ENCODE measurements at regions not wholly inside any gene's neighbourhood (a gene's known extent, or its start where the extent isn't known, plus 50 kb on each side); places are given as distances from the start of the nearest gene placed in this dataset.

DNA sequence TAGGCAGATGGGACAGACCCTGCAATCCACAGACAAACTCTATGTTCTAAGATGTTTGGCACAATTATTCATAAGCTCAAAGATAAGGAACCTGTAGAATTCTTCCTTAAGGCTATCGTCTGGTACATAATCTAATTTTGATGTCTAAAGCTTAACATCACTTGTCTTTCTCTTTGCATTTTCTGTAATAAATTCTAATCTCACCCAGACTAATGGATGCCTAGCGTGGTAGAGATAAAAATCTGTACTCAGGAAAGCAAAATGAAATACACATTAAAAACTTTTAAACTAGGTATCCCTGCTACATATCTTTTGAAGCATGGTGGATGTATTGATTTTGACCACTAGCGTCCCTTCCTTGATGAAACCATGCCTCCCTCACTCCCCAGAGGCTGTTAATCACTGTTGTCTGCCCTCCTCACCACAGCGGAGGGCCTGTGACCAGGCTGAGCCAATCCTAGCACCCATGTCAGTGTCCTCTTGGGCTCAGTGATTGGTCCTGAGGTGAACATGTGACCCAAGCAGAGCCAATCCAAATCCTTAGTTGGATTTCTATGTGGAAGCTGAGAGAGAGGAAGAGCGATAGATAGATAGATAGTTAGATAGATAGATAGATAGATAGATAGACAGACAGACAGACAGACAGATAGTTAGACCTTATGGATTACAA is 82.2 kb upstream of the GRK3 start:
- Mint-ChIP-seq H3K9me3 (peaks cover 4% of the 10 kb centered on the region), H3K4me3 (no peak overlapping the region), H3K36me3 (peaks cover 45% of the 10 kb centered on the region), H3K4me1 (ENCODE audit: low read depth) (peaks cover 27% of the 10 kb centered on the region), H3K27ac (no peak overlapping the region), H3K27me3 (no peaks in the 10 kb centered on the region)
- intact Hi-C loops (cut with micrococcal nuclease) = loop anchor here (10.0 kb wide), 1 partner anchor 83 kb away; the partner anchor contains the start of gene GRK3
- DNase-seq = no peak
- CTCF ChIA-PET = no interaction called here
- POLR2A ChIA-PET = no interaction called here

DNA sequence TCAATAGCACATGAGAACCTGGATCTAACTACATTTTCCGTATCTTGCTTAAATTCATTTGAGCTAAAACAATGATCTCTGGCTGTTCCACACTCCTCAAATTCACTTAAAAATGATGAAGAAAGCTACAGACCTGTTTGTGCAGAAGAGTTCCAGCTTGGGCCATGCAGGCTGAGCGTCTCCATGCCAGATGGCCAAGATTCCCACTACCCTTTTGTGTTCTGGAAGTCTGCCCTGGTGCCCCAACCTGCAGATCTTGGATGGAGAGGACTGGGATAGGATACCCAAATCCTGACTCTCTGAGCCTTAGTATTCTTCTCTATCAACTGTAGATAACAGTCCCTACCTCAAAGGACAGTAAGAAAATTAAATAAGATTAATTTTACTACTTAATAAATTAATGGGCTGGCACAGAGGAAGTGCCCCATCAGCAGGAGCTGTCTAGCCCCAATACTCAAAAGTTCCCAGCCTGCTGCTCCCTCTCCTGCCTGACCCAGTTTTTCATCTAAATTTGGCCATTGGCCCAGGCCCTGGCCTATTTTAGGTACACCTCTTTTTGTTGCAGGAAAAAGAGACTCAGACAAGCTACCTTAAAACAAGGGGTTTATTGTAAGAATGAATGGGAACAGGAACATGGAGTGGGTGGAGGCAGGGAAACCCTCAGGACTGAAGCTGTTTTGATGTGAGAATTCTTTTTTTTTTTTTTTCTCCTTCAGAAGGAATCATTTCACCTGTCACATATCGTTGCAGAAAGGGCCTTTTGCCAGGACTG is 81.4 kb upstream of the GRK3 start:
- POLR2A ChIA-PET = interaction anchor here (0.6 kb wide), 2 partner anchors 36 to 97 kb away, joined by 3 to 4 read pairs; no protein-coding TSS in a partner anchor
- peaks cover 35% of the 10 kb centered on the region for H3K4me1 Mint-ChIP-seq (ENCODE audit: low read depth)
- CTCF ChIA-PET = no interaction called here
- DNase-seq = no peak
- H3K27me3 Mint-ChIP-seq = no peaks in the 10 kb centered on the region
- intact Hi-C loops (cut with micrococcal nuclease) = loop anchor here (10.0 kb wide), 1 partner anchor 82 kb away; the partner anchor contains the start of gene GRK3
- peaks cover 40% of the 10 kb centered on the region for H3K36me3 Mint-ChIP-seq
- no peak overlapping the region for H3K27ac Mint-ChIP-seq
- no peaks in the 10 kb centered on the region for H3K9me3 Mint-ChIP-seq
- no peak overlapping the region for H3K4me3 Mint-ChIP-seq

DNA sequence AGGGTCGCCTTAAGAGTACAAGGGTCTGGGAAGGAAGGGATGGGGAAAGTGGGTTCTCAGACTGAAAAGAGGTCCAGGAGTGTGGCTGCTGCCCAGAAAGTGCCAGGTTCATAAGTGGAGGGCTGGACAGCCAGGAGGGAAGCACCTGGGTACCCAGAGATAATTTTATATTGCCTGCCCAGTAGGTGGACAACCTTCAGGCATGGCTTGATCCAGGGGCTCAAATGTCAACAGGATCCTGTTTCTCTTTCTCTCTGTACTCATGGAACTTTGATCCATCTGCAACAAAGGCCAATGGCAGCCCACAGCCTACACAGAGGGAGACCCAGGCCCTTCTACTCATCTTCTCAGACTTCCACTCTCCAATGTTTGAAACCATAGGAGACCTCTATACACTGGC is 80.5 kb upstream of the GRK3 start:
- peak overlapping the region; percentile 11 for H3K27ac Mint-ChIP-seq
- intact Hi-C loops (cut with micrococcal nuclease) = loop anchor here (1.0 to 10.0 kb wide), 2 partner anchors 81 to 188 kb away; partner anchors contain the start of gene GRK3
- peaks cover 43% of the 10 kb centered on the region for H3K4me1 Mint-ChIP-seq (ENCODE audit: low read depth)
- H3K9me3 Mint-ChIP-seq = no peaks in the 10 kb centered on the region
- H3K36me3 Mint-ChIP-seq = peaks cover 44% of the 10 kb centered on the region
- H3K27me3 Mint-ChIP-seq = no peaks in the 10 kb centered on the region
- DNase-seq = no peak
- H3K4me3 Mint-ChIP-seq = no peak overlapping the region
- CTCF ChIA-PET = interaction anchor here (1.1 to 1.2 kb wide), 2 partner anchors 21 to 34 kb away, joined by 3 read pairs; no protein-coding TSS in a partner anchor
- POLR2A ChIA-PET = interaction anchor here (0.6 kb wide), 1 partner anchor 98 kb away, joined by 3 read pairs; no protein-coding TSS in a partner anchor

DNA sequence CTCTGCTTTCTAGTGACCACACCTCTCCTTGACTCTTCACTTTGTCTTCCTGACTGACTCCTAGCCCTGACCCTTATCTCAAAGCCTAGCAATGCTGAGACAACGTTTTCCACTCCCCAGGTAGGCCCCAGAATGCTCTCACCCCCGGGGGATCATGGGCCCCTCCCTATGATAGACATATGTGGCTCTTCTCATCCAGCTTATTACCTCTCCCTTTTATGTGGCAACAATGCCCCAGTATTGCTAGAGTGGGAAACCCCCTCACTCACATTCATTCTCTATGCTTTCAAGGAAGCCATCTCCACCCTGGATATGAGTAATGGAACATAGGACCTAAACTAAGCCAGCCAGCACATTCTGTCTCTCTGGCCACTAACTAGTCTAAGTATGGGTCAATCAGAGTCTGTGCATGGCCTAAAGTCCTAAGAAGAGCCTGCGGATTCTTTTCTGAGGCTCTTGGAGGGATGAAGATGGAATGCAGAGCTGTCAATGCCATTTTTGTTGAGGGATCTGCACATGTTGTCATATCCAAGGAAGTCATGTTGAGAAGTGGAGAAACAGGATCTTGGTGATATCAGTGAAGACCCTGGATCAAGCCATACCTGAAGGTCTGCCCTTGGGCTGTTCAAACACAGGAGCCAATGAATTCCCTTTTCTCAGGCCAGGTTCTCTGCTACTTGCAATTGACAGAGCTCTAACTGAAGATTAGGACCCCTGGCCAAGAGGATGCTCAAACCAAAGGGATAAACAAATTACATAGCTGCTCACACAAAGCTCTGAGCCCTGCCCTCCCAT is 79.8 kb upstream of the GRK3 start:
- POLR2A ChIA-PET = no interaction called here
- intact Hi-C loops (cut with micrococcal nuclease) = loop anchor here (1.0 to 10.0 kb wide), 2 partner anchors 80 to 188 kb away; partner anchors contain the start of gene GRK3

DNA sequence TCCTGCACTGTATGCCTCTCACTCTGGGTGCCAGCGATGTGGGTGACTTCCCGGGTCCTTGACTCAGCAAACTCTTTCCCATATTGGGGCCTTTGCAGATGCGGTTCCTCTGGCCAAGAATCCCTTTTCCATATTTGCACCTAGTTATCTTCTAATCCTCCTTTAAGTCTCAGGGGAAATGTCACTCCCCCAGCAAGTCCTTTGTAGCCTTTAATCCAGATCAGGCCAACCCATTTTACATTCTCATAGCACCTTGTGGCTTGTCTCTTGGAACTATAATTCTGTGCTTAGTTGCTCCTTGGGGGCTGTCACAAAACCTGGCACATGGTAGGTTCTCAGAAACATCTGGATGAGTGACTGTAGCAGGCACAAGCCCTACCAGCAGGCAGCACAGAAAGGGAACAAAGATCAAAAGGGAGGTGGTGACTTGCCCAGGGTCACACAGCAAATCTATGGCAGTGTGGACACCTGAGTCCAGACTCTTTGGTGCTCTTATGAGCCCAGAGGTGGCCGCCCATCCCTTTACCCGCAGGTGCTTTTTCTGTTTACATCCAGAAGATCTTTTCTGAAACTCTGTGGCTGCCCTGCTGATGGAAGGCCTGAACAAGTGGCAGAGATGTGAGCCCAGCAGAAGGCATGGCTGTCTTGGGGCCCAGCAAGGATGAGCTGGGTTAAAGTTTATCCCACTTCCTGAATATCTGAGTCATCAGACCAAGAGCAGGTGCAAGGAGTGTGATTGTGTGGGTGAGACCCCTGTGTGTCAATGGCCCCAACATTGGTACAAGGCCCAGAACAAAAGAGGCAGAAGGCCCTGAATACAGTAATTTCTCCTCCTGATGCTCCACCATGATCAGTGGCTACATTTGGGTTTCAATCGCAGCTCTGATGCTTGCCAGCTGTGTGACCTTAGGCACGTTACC is 78.6 kb upstream of the GRK3 start:
- H3K9me3 Mint-ChIP-seq = peaks cover 2% of the 10 kb centered on the region
- intact Hi-C loops (cut with micrococcal nuclease) = loop anchor here (10.0 kb wide), 1 partner anchor 79 kb away; the partner anchor contains the start of gene GRK3
- no peaks in the 10 kb centered on the region for H3K27me3 Mint-ChIP-seq
- H3K36me3 Mint-ChIP-seq = peaks cover 51% of the 10 kb centered on the region
- POLR2A ChIA-PET = no interaction called here
- DNase-seq = peak; percentile 50
- CTCF ChIA-PET = no interaction called here
- H3K27ac Mint-ChIP-seq = peak overlapping the region; percentile 40
- no peak overlapping the region for H3K4me3 Mint-ChIP-seq
- peaks cover 43% of the 10 kb centered on the region for H3K4me1 Mint-ChIP-seq (ENCODE audit: low read depth)

More for the DNA sequence above, 79.8 kb upstream of the GRK3 start:
- CTCF ChIA-PET = interaction anchor here (1.1 to 1.2 kb wide), 2 partner anchors 22 to 35 kb away, joined by 3 read pairs; no protein-coding TSS in a partner anchor
- Mint-ChIP-seq H3K4me3 (no peak overlapping the region), H3K4me1 (ENCODE audit: low read depth) (peaks cover 43% of the 10 kb centered on the region), H3K27me3 (no peaks in the 10 kb centered on the region), H3K27ac (peak overlapping the region; percentile 11), H3K36me3 (peaks cover 51% of the 10 kb centered on the region), H3K9me3 (no peaks in the 10 kb centered on the region)
- DNase-seq = peak; percentile 63

DNA sequence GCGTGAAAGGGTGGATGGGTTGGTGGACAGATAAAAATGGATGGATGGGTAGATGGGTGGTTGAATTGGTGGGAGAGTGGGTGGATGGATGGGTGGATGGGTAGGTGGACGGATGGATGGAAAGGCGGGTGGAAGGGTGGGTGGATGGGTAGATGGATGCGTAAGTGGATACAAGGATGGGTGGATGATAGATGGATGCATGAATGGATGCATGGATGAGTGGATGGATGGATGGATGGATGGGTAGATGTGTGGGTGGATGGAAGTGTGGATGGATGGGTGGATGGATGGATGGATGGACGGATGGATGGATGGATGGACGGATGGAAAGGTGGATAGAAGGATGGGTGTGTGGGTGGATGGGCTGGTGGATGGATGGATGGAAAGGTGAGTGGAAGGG is 77.0 kb upstream of the GRK3 start:
- ChIA-PET CTCF (no interaction called here), POLR2A (no interaction called here)
- no peak for DNase-seq
- H3K27ac Mint-ChIP-seq = no peak overlapping the region
- peaks cover 2% of the 10 kb centered on the region for H3K9me3 Mint-ChIP-seq
- H3K27me3 Mint-ChIP-seq = no peaks in the 10 kb centered on the region
- intact Hi-C loops (cut with micrococcal nuclease) = loop anchor here (10.0 kb wide), 1 partner anchor 77 kb away; the partner anchor contains the start of gene GRK3
- peaks cover 40% of the 10 kb centered on the region for H3K36me3 Mint-ChIP-seq
- peaks cover 43% of the 10 kb centered on the region for H3K4me1 Mint-ChIP-seq (ENCODE audit: low read depth)
- no peak overlapping the region for H3K4me3 Mint-ChIP-seq

DNA sequence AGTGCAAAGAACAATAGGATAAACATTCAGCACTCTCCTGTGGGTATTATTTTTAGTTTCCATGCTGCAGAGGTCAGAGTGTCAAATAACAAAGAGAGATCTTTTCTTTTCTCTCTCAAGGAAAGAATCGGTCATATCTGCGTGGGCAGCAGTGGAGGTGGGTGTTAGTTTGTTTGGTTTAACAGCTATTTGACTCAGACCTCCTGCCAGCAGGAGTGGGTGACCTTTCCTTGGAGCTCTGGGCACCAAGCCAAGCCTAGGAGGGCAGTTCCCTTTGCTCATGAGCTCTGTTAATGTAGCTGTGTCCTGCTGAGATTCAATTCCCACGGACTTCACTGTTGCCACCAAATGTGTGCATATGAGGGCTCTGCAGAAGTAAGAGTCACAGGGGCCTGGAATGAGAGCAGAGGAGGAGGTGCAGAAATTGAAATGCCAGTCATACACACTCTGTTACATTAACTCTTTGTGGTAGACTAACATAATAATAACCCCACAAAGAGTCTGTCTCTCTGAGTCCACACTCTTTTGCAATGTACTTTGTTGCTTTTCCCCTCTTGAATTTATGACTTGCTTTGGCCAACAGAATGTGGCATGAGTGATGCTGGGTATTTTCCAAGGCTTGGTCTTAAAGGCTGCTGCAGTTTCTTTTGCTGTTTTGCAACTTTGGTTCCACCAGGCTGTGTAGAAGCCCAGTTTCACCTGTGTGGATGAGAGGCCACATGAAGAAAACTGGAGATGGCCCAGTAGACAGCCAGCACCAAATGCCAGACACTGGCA is 76.0 kb upstream of the GRK3 start:
- CTCF ChIA-PET = no interaction called here
- POLR2A ChIA-PET = no interaction called here
- H3K9me3 Mint-ChIP-seq = peaks cover 2% of the 10 kb centered on the region
- peaks cover 43% of the 10 kb centered on the region for H3K4me1 Mint-ChIP-seq (ENCODE audit: low read depth)
- H3K4me3 Mint-ChIP-seq = no peak overlapping the region
- H3K27ac Mint-ChIP-seq = no peak overlapping the region
- H3K36me3 Mint-ChIP-seq = peaks cover 34% of the 10 kb centered on the region
- intact Hi-C loops (cut with micrococcal nuclease) = loop anchor here (10.0 kb wide), 1 partner anchor 76 kb away; the partner anchor contains the start of gene GRK3
- DNase-seq = peak; percentile 75
- H3K27me3 Mint-ChIP-seq = no peaks in the 10 kb centered on the region

DNA sequence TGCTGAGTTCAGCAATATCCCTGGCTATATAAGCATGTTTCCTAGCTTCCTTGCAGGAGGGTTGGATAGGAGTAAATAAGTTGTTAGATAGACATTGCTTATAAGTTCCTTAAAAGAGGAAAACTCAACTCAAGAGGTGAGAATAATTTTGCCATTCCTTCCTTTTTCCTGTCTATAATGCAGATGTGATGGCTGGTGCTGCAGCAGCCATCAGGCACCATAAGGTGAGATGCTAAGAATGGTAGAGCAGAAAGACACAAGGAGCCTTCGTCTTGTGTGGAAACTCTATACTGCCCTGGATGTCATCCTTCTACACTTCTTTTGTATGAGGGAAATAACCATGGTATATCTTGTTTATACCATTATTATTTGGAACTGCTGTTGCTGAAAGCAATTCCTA is 74.5 kb upstream of the GRK3 start:
- H3K27ac Mint-ChIP-seq = no peak overlapping the region
- peaks cover 22% of the 10 kb centered on the region for H3K36me3 Mint-ChIP-seq
- H3K4me3 Mint-ChIP-seq = no peak overlapping the region
- no peak for DNase-seq
- H3K27me3 Mint-ChIP-seq = no peaks in the 10 kb centered on the region
- CTCF ChIA-PET = no interaction called here
- peaks cover 39% of the 10 kb centered on the region for H3K4me1 Mint-ChIP-seq (ENCODE audit: low read depth)
- POLR2A ChIA-PET = no interaction called here
- peaks cover 2% of the 10 kb centered on the region for H3K9me3 Mint-ChIP-seq
- intact Hi-C loops (cut with micrococcal nuclease) = loop anchor here (10.0 kb wide), 1 partner anchor 75 kb away; the partner anchor contains the start of gene GRK3

DNA sequence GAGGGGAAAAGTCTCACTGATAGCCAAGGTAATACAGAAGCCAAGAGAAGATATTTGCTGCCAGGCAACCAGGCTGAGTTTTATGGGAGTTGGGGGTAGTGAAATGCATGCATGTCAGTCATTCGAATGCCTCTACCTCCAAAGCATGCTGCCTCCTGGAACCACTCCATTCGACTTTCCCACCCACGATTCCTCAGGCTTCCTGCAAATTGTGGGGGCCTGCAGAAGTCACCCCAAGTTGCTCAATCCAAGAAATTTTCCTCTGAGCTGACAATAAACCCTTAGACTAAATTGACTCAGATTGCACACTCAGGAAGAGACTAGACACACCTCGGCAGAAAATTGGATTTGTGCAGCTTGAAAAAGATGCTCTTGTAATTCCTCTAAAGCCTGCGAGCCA is 73.6 kb upstream of the GRK3 start:
- DNase-seq = no peak
- Mint-ChIP-seq H3K4me3 (no peak overlapping the region), H3K9me3 (peaks cover 2% of the 10 kb centered on the region), H3K27me3 (no peaks in the 10 kb centered on the region), H3K27ac (no peak overlapping the region), H3K4me1 (ENCODE audit: low read depth) (peaks cover 30% of the 10 kb centered on the region), H3K36me3 (peaks cover 22% of the 10 kb centered on the region)
- CTCF ChIA-PET = no interaction called here
- POLR2A ChIA-PET = no interaction called here
- intact Hi-C loops (cut with micrococcal nuclease) = no loop called here

DNA sequence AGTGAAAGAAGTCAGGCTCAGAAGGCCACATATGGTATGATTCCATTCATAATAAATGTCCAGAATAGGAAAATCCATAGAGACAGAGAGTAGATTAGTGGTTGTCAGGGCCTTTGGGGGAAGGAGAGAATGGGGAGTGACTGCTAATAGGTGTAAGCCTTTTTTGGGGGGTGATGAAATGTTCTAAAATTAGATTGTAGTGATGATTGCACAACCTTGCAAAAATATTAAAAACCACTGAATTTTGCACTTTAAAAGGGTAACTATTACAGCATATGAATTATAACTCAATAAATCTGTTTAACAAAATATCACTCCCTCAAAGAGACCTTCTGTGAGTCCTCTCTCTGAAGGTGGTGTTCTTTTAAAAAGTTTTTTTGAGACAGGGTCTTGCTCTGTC is 72.3 kb upstream of the GRK3 start:
- Mint-ChIP-seq H3K27me3 (no peaks in the 10 kb centered on the region), H3K36me3 (peaks cover 22% of the 10 kb centered on the region), H3K9me3 (peaks cover 2% of the 10 kb centered on the region), H3K27ac (no peak overlapping the region), H3K4me3 (no peak overlapping the region), H3K4me1 (ENCODE audit: low read depth) (peaks cover 21% of the 10 kb centered on the region)
- no peak for DNase-seq
- ChIA-PET POLR2A (no interaction called here), CTCF (no interaction called here)
- intact Hi-C loops (cut with micrococcal nuclease) = no loop called here
